AG04450 (cell line): ENCODE measurements at regions not wholly inside any gene's neighbourhood (a gene's known extent, or its start where the extent isn't known, plus 50 kb on each side); places are given as distances from the start of the nearest gene placed in this dataset.

Source experiments
- CTCF ChIA-PET: fragments of 300-600, 350-600 bp; formaldehyde crosslinking; extraction: SDS; loops from one replicate; lab custom pipeline; 2022; ENCODE audit warnings: antibody characterized with exemption, inconsistent platforms; lab: Charles Lee
- POLR2A ChIA-PET: fragments of 350-600 bp; formaldehyde crosslinking; extraction: SDS; loops from one replicate; lab custom pipeline; 2021; ENCODE audit warnings: antibody characterized with exemption, inconsistent platforms; lab: Yijun Ruan, JAX
- DNase-seq: peaks from one replicate; pipeline ENCODE4 v3.0.0-alpha.2; 2011; ENCODE audit warnings: low read depth, low spot score
- H3K27ac ChIP-seq: one replicate; pipeline ENCODE4 v1.5.1; 2012; ENCODE audit warnings: low read depth, low read length, control low read depth
- H3K27me3 ChIP-seq: one replicate; pipeline ENCODE4 v1.6.0; 2012; ENCODE audit warnings: low read length; ENCODE audit not compliant: control insufficient read depth, insufficient read depth
- H3K4me3 ChIP-seq: 2 replicates; pipeline ENCODE4 v1.5.1; 2011; ENCODE audit warnings: mild to moderate bottlenecking, low read depth, low read length, control low read depth
- H3K9me3 ChIP-seq: 2 replicates; pipeline ENCODE4 v1.5.1; 2012; ENCODE audit warnings: low read length; ENCODE audit not compliant: control insufficient read depth, insufficient read depth
- CTCF ChIP-seq: IDR thresholded peaks from 2 replicates; pipeline ENCODE4 v1.5.1; 2011; ENCODE audit warnings: low read depth, low read length, control low read depth, inconsistent platforms

- Histone ChIP-seq H3K4me3 (no peak overlapping the region), H3K27ac (no peak overlapping the region), H3K9me3 (peaks cover 7% of the 10 kb centered on the region; the same call in 1 of the 2 replicates), H3K27me3 (no peaks in the 10 kb centered on the region)
- TF ChIP-seq CTCF: no peak
- DNase-seq: no peak
- CTCF ChIA-PET: interaction anchor here (0.6 kb wide), 1 partner anchor 30 kb away, joined by 5 read pairs; no protein-coding TSS in a partner anchor
- POLR2A ChIA-PET: no interaction called here
Measured at GRCh38 chr9:25421560-25421959, 256.7 kb downstream of the TUSC1 start.

- Histone ChIP-seq H3K27me3 (no peaks in the 10 kb centered on the region), H3K4me3 (no peak overlapping the region), H3K9me3 (peaks cover 2% of the 10 kb centered on the region; the same call in 1 of the 2 replicates), H3K27ac (no peak overlapping the region)
- ChIA-PET CTCF (no interaction called here), POLR2A (no interaction called here)
- DNase-seq: no peak
- TF ChIP-seq CTCF: no peak
Measured at GRCh38 chr9:25418974-25419373, 259.3 kb downstream of the TUSC1 start.

- no peaks in the 10 kb centered on the region for H3K27me3 ChIP-seq
- TF ChIP-seq CTCF: no peak
- ChIA-PET POLR2A (no interaction called here), CTCF (no interaction called here)
- no peak overlapping the region for H3K4me3 ChIP-seq
- H3K27ac ChIP-seq: no peak overlapping the region
- peaks cover 2% of the 10 kb centered on the region; the same call in 1 of the 2 replicates for H3K9me3 ChIP-seq
- no peak for DNase-seq
Measured at GRCh38 chr9:25415718-25416117, 262.5 kb downstream of the TUSC1 start.

GRCh38 chr9:25412646-25413045, 265.6 kb downstream of the TUSC1 start:
- H3K27ac ChIP-seq: no peak overlapping the region
- no peak for TF ChIP-seq CTCF
- POLR2A ChIA-PET: no interaction called here
- no peak overlapping the region for H3K4me3 ChIP-seq
- no peak for DNase-seq
- peaks cover 2% of the 10 kb centered on the region; the same call in 1 of the 2 replicates for H3K9me3 ChIP-seq
- H3K27me3 ChIP-seq: no peaks in the 10 kb centered on the region
- CTCF ChIA-PET: no interaction called here

- H3K4me3 ChIP-seq: no peak overlapping the region
- no peaks in the 10 kb centered on the region for H3K27me3 ChIP-seq
- ChIA-PET CTCF (no interaction called here), POLR2A (no interaction called here)
- no peak for DNase-seq
- no peak overlapping the region for H3K27ac ChIP-seq
- peaks cover 6% of the 10 kb centered on the region for H3K9me3 ChIP-seq
- TF ChIP-seq CTCF: no peak
Measured at GRCh38 chr9:25397746-25398145, 280.5 kb downstream of the TUSC1 start.
